AG20443 (cell line): ENCODE measurements at regions not wholly inside any gene's neighbourhood (a gene's known extent, or its start where the extent isn't known, plus 50 kb on each side); places are given as distances from the start of the nearest gene placed in this dataset.
"Not testable (repeated sequence)": the region's sequence is repeated elsewhere in the genome, so short reads cannot be mapped to it uniquely, and the experiment has no call there.

Experiments used
- DNase-seq: peaks from one replicate; pipeline ENCODE4 v3.0.0; 2012; ENCODE audit warnings: low spot score, mixed read lengths

DNA sequence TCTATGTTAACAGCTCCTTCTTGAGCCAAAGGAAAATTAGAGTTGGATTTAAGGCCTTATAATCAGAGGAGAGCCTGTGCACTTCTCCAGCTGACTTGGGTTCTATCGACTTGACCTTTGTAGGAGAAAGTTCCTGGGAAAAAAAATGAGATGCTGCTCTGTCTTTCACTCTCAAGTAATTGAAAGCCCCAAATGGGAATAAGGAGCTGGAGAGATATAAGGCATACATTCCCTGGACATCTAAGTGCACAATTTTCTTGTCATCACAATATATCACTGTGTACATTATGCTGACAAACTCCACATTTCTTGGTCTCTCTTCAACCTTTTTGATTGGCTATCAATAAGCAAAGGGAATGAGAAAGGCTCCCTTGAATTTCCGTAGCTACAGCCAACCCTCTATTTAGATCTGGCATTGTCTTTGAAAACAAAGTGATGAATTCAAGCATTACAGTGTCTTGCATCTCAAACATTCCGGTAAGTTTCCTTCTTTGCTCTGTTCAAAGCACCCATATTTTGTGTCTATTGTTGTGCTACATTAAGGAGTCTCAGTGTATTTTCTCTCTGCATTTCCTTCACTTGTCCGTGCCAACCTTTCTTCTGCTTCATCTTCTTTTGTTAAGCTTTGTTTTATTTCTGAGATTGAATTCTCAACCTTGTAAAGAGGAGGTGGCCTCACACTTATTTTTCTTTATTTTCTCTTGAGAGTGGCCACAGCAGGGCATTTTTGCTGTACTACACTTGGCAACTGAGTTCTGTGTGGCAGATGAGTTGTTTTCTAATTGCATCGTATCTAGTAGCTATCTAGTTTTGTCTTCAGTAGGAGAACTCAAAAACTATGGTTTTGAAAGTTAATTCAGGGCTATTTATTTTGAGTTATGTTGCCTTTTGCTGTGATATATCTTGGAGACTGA, 450.3 kb upstream of the MAN1A1 start:
- no peak for DNase-seq

DNA sequence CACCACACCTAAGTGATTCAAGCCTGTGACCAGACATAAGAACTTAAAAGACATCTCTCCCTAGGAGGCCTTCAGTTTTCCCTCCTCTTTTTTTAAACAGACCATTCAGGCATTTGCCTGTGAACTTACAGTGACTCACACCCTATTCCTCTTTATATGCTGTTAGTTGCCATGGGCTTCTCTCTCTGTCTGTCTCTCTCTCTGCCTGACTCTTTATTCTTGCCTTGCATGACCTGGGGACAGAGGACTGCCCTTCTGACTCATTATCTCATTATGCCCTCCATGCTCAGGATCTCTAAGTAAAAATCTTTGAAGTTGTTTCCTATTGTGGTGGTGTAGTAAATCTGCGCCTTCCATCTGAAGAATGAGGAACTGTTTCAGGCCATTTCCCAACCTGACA, 442.2 kb upstream of the MAN1A1 start:
- DNase-seq, result no peak

DNA sequence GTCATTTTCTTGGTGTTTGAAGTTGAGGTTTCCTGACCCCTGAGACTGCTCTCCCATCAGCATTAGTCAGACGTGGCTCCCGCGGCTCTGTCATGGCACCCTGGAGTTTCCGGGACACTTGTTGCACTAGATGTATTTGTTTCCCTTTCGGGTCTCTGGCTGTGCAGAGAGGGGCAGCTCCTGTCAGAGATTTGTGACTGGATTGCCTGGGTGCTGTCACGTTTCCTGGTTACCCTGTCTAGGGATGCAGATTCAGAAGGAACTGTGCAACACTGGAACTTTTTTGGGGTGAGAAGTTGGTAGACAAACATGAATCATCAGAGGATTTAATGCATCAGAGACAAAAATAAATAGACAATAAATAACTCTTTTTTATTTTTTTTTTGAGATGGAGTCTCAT, 431.8 kb upstream of the MAN1A1 start:
- DNase-seq, result no peak

DNA sequence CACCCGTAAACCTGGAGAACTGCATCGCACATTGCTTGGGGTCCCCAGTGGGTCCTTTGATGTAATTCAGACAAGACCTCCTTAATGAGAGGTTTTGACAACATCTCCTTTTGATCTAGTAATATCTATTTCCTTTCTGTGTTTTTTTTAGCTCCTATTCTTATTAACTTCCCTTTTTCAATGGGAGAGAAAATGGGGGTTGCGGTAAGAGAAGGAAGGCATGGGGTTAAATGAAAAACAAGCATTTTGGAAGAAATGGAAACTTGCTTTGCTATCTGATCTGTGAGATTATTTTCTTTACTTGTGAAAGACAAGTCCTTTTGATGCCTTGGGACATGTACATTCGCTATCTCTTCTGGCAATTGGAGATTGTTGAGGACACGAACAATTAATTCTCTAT, 418.6 kb upstream of the MAN1A1 start:
- no peak for DNase-seq

DNA sequence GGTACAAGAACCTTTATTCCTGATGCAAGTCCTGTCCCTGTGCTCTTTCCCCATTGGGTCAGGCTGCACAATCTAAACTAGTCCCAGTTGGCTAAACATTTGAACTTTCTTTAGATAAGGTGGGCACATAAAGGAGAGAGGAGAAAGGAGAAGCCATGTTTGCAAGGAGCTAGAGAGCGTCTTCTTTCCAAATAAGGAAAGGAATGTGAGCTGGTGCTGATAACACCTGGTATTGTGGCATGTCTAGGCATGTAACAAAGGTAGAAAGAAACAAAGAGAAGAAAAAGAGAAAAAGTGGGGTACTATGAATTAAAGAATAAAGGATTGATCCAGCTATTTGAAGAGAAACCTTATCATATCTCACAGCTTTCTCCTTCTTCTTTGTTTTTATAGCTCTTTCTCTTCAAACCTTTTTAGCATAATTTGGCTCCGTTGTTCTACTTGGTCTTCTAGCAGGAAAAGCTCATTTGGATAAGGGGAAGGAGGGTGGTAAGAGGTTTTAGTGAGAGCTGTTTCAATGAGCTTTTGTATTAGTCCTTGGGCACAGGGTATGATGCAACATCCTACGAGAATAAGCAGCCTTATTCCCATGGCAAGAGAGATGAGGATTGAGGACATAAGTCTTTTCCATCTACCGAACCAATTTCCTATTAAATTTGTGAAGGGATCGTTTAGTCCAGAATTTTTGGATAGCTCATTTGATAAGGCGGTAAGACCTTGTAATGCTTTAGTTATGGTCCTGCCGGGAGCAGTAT, 415.5 kb upstream of the MAN1A1 start:
- DNase-seq, result no peak

DNA sequence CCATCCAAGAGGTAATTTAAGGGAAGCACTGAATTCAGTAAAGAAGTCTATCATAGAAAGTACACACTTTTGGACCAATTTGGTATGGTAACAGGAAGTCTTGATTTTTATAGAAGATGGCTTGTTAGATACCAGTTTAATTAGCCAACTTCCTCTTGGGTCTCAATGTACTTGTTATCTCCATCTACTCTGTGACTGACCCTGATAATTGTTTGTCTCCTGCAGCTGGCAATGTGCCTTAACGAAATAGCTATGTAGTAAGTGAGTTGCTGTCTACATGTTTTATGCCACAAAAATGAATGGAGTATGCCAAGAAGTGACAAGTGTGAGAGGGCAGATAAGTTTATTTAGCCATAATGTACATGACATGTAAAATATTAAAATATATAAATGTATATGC, 410.5 kb upstream of the MAN1A1 start:
- no peak for DNase-seq

DNA sequence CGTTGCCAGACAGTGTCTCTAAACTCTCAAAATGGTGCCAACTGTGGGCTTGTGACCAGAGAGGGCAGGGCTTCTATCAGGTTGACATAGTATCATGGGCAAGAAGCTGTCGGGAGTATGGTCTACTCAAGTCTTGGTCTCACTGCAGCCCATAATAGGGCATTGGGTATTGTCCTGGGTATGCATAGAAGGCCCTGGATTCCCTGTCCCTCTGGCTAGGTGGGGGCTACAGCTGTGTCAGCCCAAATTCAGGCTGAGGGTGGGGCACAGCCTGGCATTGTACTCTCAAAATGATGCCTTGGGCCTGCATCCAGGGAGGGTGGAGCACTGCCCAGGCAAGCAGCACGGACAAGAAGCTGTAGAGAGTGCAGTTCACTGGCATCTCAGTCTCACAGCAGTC, 408.8 kb upstream of the MAN1A1 start:
- DNase-seq, result no peak

DNA sequence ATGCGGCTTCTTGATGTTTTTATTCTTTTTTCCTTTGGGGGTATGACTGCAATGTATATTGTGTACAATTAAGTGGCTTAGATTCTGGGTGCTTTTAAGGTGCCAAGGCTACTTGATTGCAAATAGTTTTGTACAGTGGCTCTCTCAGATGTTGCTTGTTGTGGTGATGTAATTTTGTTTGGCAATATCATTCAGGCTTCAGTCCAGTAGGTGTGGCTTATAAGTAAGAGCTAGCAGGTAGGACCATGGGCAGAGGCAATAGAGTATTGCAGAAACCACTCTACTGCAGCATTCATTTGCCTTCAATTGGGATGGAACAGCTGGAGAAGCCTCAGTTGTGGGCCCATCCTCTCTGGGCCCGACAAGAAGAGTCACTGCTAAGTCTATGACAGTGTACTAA, 407.9 kb upstream of the MAN1A1 start:
- DNase-seq, result no peak

DNA sequence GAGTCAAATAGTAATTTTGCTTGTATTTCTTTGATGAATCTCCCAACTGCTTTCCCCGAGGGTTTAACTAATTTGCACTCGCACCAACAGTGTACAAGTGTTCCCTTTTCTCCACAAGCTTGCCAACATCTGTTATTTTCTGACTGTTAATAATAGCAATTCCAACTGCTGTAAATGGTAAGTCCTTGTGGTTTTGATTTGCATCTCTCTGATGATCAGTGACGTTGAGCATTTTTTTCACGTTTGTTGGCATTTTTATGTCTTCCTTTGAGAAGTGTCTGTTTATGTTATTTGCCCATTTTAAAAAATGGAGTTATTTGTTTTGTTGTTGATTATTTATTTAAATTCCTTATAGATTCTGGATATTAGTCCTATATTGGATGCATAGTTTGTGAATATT, 399.8 kb upstream of the MAN1A1 start:
- DNase-seq, result no peak

DNA sequence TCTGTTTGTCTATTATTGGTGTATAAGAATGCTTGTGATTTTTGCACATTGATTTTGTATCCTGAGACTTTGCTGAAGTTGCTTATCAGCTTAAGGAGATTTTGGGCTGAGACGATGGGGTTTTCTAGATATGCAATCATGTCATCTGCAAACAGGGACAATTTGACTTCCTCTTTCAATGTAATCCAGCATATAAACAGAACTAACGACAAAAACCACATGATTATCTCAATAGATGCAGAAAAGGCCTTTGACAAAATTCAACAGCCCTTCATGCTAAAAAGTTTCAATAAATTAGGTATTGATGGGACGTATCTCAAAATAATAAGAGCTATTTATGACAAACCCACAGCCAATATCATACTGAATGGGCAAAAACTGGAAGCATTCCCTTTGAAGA, 399.0 kb upstream of the MAN1A1 start:
- not testable (repeated sequence) for DNase-seq

DNA sequence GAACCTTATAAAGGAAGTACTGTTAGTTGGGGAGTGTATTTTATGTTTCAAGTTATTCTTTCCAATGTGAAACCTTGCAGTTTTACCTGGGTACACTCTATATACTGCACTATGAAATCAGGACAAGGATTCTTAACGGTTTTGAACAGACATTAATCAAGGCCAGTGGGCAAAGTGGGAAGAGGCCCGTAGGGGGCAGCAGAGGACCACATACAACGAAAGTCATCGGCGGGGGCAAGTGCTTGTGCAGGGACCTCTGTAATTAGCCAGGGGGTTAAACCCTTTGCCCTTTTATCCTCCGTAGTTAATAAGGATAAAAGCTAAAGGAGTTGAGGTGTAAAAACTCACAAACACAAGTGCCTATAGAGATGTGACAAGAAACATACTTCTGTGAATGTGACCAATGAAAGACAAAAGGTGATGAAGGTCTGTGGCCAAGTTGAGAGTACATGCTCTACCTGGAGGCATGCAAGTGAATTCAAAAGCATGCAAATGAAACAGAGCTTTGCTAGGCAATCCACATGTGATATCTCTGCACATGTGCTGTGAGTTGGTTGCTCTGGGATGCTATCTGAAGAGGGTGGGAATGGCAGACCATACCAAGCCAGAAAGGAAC, 392.7 kb upstream of the MAN1A1 start:
- DNase-seq, result peak; percentile 60

DNA sequence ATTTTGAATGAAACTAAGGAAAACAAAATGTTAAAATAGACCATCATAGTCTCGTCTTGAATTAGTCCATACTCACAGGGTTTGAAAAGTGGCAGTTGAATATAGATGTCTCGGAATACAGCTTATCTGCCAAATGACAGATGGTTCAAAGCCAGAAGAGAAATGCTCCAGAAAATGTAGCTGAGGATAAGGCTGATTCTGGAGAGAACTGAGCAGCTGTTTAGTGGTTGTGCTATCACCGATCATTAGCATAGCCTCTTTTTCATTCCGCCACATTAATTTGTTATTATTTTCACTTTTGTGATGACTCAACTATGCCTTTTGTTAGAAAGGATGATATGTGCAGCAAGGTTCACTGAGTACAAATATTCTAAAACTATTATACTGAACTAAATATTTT, 390.2 kb upstream of the MAN1A1 start:
- DNase-seq, result no peak

DNA sequence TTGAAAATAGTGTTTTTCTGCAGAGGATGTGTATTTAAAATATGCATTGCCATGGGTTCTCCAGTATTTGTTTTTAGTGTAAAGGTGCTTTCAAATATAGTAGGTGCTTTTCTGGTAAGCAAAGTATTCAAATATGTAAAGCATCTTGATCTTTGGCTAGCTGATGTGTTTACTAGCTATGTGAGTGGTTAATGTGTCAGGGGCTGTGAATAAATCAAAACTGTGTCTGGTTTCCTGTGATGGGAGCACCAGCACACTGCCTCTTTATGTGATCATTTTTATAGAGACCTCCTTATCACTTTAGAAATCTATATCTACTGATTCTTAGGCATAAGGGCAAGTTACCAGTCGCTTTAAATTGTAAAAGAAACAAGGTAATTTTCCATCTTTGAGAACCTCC, 388.9 kb upstream of the MAN1A1 start:
- no peak for DNase-seq

DNA sequence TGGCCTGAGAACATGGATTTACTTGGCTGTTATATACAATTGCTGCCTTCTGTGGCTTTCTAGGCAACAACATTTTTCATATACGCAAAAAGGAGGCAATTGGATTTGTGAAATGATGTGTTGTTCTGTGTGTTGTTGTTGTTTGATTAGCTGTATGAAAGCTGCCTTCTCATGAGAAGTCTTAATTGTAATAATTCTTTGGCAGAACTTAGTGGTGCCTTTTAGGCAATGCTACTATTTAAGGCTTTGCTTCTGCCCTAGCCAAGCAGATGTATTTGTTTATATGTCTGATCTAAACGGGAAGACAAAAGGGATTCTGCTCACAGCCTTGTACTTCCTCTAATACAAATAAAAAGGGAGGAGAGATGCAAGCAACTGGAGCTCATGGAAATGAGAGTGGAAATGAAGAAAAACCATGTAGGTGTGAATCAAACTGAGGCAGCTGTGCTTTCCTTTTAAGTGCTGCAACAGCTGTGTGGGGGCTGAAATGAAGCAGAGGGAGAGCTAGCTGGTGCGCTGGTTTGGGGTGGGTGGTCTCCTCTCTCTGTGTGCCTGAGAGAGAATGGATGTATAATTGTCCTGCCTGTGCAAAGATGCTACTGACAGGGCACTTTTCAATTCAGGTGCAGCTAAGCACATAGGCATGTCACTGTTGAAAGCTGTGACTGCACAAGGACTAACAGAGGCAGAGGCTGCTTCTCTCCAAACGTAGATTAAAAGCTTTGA, 386.9 kb upstream of the MAN1A1 start:
- DNase-seq, result no peak

DNA sequence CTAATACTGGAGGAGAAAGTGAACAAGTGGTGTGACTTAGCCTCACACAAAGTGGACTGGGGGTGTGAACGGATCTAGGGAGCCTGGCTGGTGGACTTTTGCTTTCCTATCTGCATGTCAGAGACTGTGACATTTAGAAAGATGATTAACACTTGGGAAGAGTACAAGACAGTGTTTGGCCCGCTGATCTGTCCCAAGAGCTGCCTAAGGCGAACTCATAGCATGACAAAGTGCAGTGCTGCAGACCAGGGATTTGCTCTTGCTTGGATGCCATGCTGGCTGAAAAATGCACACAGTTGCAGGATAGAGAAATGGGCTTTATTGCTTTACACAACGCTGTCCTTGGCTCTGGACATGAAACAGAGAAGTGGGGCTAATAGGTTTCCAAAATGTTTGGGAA, 386.0 kb upstream of the MAN1A1 start:
- DNase-seq, result no peak

DNA sequence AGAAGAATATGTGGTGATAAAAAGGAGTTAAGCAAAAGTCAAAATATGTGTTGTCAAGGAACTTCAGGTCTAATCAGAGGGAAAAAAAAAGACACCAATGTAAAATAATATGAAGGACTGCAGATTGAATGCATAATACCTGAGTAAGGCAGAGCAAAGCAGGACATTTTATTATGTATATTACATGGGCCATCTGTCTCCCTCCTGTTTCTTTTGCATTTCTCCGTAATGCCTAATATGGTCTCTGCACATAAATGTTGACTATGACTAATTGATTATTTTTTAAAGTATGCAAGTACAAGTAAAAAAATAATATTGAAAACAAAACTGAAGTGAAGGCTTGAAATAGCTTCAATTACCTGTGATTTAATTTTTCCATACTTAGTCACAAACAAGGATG, 384.7 kb upstream of the MAN1A1 start:
- DNase-seq, result no peak

DNA sequence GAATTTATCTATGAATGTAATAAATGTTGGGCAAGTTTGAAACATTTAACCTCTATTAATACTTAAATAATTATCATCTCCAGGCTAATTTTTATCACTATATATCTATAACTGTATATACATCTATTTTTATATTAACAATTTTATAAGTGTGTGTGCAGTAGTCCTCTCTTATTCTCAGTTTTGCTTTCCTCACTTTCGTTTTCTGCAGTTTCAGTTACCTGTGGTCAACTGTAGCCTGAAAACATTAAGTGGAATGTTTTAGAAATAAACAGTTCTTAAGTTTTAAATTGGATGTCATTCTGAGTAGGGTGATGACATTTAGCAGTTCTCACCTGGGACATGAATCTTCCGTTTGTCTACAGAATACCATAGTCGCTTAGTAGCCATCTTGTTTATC, 379.4 kb upstream of the MAN1A1 start:
- no peak for DNase-seq

DNA sequence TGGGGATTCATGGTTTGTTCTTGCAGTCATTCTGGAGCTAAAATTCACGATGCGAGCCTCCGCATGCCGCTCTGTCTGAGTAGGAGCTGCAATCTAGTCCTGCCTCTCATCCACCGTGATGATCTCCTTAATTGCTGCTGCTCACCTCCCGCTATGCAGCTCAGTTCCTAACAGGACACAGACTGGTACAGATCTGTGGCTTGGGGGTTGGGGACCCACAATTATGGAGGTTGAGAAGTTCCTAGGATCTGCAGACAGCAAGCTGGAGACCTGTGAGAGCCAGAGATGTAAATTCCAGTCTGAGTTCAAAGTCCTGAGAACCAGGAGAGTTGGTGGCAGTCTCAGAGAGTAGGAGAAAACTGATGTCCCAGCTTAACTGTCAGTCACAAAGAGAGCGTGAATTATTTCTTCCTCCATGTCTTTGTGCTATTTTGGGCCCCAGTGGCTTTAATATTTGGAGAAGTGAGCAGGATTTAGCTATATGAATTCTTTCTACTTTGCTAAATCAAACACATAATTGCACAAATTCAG, 378.7 kb upstream of the MAN1A1 start:
- no peak for DNase-seq

DNA sequence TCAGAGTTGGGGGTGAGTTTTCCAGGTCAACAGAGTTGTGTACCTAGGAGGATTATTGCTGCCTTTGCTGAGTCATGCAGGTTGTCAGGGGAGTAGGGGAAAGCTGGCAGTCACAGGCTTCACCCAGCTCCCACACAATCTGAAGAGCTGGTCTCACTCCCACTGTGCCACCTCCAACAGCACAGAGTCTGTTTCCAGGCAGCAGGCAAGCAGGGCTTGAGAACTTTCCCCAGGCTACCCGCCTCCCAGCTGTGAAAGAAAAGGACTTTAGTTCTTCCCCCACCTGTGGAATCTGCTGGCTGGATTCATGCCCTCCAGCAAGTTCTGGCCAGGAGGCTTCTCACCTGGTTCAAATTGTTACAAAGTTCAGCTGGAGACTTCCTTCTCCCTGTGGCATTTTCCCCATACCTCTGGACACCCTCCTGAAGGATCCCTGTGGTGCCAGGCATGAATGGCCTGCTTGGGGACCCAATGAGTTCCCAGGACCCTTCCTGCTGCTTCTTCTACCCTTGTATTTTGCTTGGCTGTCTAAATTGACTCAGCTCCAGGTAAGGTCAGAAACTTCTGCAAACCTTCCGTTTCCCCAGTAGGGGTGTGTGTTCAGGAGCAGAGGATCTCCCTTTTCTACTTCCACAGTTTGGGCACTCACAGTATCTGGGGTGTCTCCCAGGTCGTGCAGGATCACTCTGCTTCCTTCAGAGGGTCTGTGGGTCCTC, 378.1 kb upstream of the MAN1A1 start:
- no peak for DNase-seq

DNA sequence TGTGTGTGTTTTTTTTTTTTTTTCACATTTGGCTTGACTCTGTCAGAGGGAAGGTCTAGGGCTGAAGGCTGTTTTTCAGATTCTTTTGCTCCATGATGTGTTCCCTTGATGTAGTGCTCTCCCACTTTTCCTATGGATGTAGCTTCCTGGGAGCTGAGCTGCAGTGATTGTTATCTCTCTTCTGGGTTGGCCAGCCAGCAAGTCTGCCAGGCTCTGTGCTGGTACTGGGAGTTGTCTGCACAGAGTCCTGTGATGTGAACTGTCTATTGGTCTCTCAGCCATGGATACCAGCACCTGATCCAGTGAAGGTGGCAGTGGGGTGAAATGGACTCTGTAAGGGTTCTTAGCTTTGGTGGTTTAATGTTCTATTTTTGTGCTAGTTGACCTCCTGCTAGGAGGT, 377.4 kb upstream of the MAN1A1 start:
- DNase-seq, result not testable (repeated sequence)

DNA sequence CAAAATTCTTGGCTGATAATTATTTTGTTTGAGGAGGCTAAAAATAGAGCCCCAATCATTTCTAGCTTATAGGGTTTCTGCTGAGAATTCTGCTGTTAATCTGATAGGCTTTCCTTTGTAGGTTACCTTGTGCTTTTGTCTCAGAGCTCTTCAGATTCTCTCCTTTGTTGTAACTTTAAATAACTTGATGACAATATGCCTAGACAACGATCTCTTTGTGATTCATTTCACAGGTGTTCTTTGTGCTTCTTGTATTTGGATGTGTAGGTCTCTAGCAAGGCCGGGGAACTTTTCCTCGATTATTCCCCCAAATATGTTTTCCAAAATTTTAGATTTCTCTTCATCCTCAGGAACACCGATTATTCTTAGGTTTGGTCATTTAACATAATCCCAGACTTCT, 376.5 kb upstream of the MAN1A1 start:
- DNase-seq, result no peak
